Neuronal stem cell (in vitro differentiated cells): ENCODE measurements at regions not wholly inside any gene's neighbourhood (a gene's known extent, or its start where the extent isn't known, plus 50 kb on each side); places are given as distances from the start of the nearest gene placed in this dataset.

Source experiments
- DNase-seq: peaks from one replicate; pipeline ENCODE4 v3.0.0-alpha.2; 2013; ENCODE audit warnings: low spot score
- H2AFZ ChIP-seq: one replicate; pipeline ENCODE4 v1.6.1; 2013; ENCODE audit warnings: mild to moderate bottlenecking, low read length, inconsistent platforms
- H2AK5ac ChIP-seq: 2 replicates; pipeline ENCODE4 v1.6.1; 2013; ENCODE audit warnings: low read depth, mild to moderate bottlenecking, inconsistent platforms, low read length, moderate library complexity, mixed read lengths
- H2BK120ac ChIP-seq: 2 replicates; pipeline ENCODE4 v1.6.1; 2013; ENCODE audit warnings: low read depth, mild to moderate bottlenecking, inconsistent platforms, low read length, moderate library complexity, mixed read lengths
- H2BK12ac ChIP-seq: one replicate; pipeline ENCODE4 v1.6.1; 2013; ENCODE audit warnings: low read length, inconsistent platforms
- H2BK15ac ChIP-seq: 2 replicates; pipeline ENCODE4 v1.6.1; 2013; ENCODE audit warnings: mild to moderate bottlenecking, low read length, inconsistent platforms, mixed read lengths
- H2BK5ac ChIP-seq: one replicate; pipeline ENCODE4 v1.6.1; 2013; ENCODE audit warnings: inconsistent platforms, mild to moderate bottlenecking, low read length, moderate library complexity
- H3K14ac ChIP-seq: one replicate; pipeline ENCODE4 v1.6.1; 2013; ENCODE audit warnings: low read length, inconsistent platforms
- H3K18ac ChIP-seq: 2 replicates; pipeline ENCODE4 v1.6.1; 2013; ENCODE audit warnings: low read length, inconsistent platforms
- H3K23ac ChIP-seq: 2 replicates; pipeline ENCODE4 v1.6.1; 2013; ENCODE audit warnings: low read depth, mild to moderate bottlenecking, mixed read lengths, low read length, inconsistent platforms; ENCODE audit not compliant: poor library complexity
- H3K27ac ChIP-seq: replicated peaks from 3 replicates; pipeline ENCODE4 v1.5.1; 2013; ENCODE audit warnings: low read length, inconsistent platforms
- H3K27me3 ChIP-seq, 3 experiments: 2 replicates each; pipeline ENCODE4 v1.6.1; 2013; ENCODE audit warnings: low read length in 3 of 3, mild to moderate bottlenecking in 2 of 3, inconsistent platforms in 1 of 3, low read depth in 1 of 3, mixed read lengths in 1 of 3, moderate library complexity in 1 of 3; ENCODE audit not compliant: control insufficient read depth in 3 of 3, insufficient read depth in 3 of 3
- H3K36me3 ChIP-seq, 2 donors: replicated peaks in 1 of 2; 2 replicates each; pipeline ENCODE4 v1.6.1; 2013; ENCODE audit warnings: low read length in 2 of 2; ENCODE audit not compliant: control insufficient read depth in 2 of 2, insufficient read depth in 2 of 2
- H3K4ac ChIP-seq: 2 replicates; pipeline ENCODE4 v1.6.1; 2013; ENCODE audit warnings: inconsistent platforms, mild to moderate bottlenecking, low read length, moderate library complexity
- H3K4me1 ChIP-seq, 2 donors: 1 replicate in 1 of 2; 2 replicates in 1 of 2; pipeline ENCODE4 v1.6.1; 2013; ENCODE audit warnings: low read length in 2 of 2, low read depth in 1 of 2; ENCODE audit not compliant: control insufficient read depth in 2 of 2, insufficient read depth in 1 of 2
- H3K4me2 ChIP-seq: one replicate; pipeline ENCODE4 v1.6.1; 2013; ENCODE audit warnings: mild to moderate bottlenecking, low read length, inconsistent platforms; ENCODE audit not compliant: insufficient read depth, poor library complexity, severe bottlenecking
- H3K4me3 ChIP-seq, 2 donors: 2 replicates each; pipeline ENCODE4 v1.5.1; 2013; ENCODE audit warnings: low read length in 2 of 2, mild to moderate bottlenecking in 2 of 2, inconsistent platforms in 1 of 2, moderate library complexity in 1 of 2
- H3K79me1 ChIP-seq: one replicate; pipeline ENCODE4 v1.6.1; 2013; ENCODE audit warnings: low read depth, mild to moderate bottlenecking, inconsistent platforms, low read length, moderate library complexity
- H3K9ac ChIP-seq: one replicate; pipeline ENCODE4 v1.6.1; 2013; ENCODE audit warnings: mild to moderate bottlenecking, low read depth, low read length, inconsistent platforms; ENCODE audit not compliant: poor library complexity
- H3K9me3 ChIP-seq, 2 donors: replicated peaks in 1 of 2; 2 replicates each; pipeline versions ENCODE3 to v1.6.1; 2013; ENCODE audit warnings: low read length in 2 of 2, mild to moderate bottlenecking in 2 of 2, inconsistent platforms in 1 of 2, low read depth in 1 of 2, mixed read lengths in 1 of 2, moderate library complexity in 1 of 2; ENCODE audit not compliant: control insufficient read depth in 2 of 2, insufficient read depth in 1 of 2
- H4K8ac ChIP-seq: one replicate; pipeline ENCODE4 v1.6.1; 2013; ENCODE audit warnings: low read depth, mild to moderate bottlenecking, inconsistent platforms, low read length, moderate library complexity
- H4K91ac ChIP-seq: one replicate; pipeline ENCODE4 v1.6.1; 2013; ENCODE audit warnings: low read length, low read depth, mild to moderate bottlenecking, inconsistent platforms; ENCODE audit not compliant: poor library complexity
- WGBS, 2 donors: extraction: QIAGEN DNeasy Blood & Tissue Kit; methylation state at CpG; one replicate each; pipeline ENCODE4 v1.1.7; 2013; ENCODE audit warnings: missing lambda C conversion rate in 2 of 2, mixed read lengths in 1 of 2; ENCODE audit not compliant: insufficient read length in 2 of 2, insufficient replicate concordance in 1 of 2; ENCODE audit errors: extremely low coverage in 2 of 2; 5-methylcytosine and 5-hydroxymethylcytosine counted together

DNA sequence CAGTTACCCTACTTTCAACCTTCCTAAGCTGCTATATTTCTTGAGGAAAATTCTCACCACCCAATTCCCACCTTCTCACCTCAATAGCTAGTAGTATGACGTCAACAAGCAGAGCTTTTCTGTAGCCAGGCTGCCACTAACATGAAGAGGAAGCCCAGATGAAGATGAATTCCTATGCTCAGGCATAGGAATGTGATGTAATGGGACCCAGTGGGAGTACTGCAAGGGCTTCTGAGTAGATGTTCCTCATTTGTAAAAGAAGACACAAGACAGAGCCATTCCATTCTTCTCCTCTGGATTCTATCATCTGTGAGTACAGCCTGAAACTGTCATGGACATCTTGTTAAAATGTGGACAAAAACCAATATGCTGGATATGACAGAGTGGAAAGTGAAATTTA is 81.6 kb upstream of the KLF3 start:
- Histone ChIP-seq H3K4ac (no peak overlapping the region), H2BK12ac (no peak overlapping the region), H2BK5ac (no peak overlapping the region), H2AFZ (peak overlapping the region; percentile 23), H2BK15ac (no peak overlapping the region), H2AK5ac (no peak overlapping the region), H3K4me3 (no peak overlapping the region), H3K9ac (no peak overlapping the region), H3K27me3 (no peaks in the 10 kb centered on the region), H3K36me3 (no peaks in the 10 kb centered on the region), H3K23ac (no peak overlapping the region), H2BK120ac (no peak overlapping the region), H3K79me1 (no peaks in the 10 kb centered on the region), H3K18ac (no peak overlapping the region), H3K4me2 (no peak overlapping the region), H3K27ac (no peak overlapping the region), H3K9me3 (no peaks in the 10 kb centered on the region), H3K14ac (no peak overlapping the region), H3K4me1 (peaks cover 0 to 9% of the 10 kb centered on the region in 2 donors), H4K91ac (no peak overlapping the region), H4K8ac (no peak overlapping the region)
- WGBS, 2 donors: no CpG with 5 or more reads among the region's 1 CpG
- DNase-seq: no peak

DNA sequence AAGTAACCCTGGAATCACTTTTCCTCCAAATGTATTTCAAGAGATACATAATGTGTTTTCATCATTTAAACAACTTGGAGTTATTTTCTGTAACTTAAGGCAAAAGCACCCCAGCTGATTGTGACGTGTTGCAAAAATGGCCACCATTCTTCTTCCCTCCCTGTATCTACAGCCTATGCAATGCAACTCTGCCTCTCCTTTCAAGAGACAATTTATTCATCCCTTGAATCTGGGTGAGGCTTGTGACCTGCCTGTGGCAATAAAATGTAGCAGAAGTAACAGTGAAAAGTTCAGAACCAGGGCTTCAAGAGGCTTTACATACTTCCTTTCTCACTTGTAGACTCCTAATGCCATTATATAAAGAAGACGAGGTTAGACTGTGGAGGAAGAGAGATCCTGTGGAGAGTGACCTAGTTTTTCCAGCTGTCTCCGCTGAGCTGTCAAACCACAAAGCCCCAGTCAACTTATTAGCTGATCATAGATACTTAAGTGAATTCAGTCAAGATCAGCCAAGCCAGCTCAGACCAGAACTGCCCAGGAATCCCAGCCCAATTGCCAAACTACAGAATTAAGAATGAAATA is 81.0 kb upstream of the KLF3 start:
- no peak overlapping the region for H2BK120ac ChIP-seq
- no peaks in the 10 kb centered on the region for H3K36me3 ChIP-seq
- no peaks in the 10 kb centered on the region for H3K9me3 ChIP-seq
- no peak overlapping the region for H2BK15ac ChIP-seq
- H3K4ac ChIP-seq: no peak overlapping the region
- peaks cover 0 to 9% of the 10 kb centered on the region in 2 donors for H3K4me1 ChIP-seq
- H3K9ac ChIP-seq: no peak overlapping the region
- H4K91ac ChIP-seq: no peak overlapping the region
- H3K4me2 ChIP-seq: no peak overlapping the region
- no peaks in the 10 kb centered on the region for H3K79me1 ChIP-seq
- no peak for DNase-seq
- no peak overlapping the region for H3K27ac ChIP-seq
- H3K14ac ChIP-seq: no peak overlapping the region
- H2AFZ ChIP-seq: peak overlapping the region; percentile 23
- no peak overlapping the region for H3K4me3 ChIP-seq
- H4K8ac ChIP-seq: no peak overlapping the region
- no peak overlapping the region for H2BK12ac ChIP-seq
- no peaks in the 10 kb centered on the region for H3K27me3 ChIP-seq
- H3K18ac ChIP-seq: no peak overlapping the region
- no peak overlapping the region for H2AK5ac ChIP-seq
- no peak overlapping the region for H3K23ac ChIP-seq
- no peak overlapping the region for H2BK5ac ChIP-seq
- no CpG with 5 or more reads among the region's 3 CpGs for WGBS, 2 donors

DNA sequence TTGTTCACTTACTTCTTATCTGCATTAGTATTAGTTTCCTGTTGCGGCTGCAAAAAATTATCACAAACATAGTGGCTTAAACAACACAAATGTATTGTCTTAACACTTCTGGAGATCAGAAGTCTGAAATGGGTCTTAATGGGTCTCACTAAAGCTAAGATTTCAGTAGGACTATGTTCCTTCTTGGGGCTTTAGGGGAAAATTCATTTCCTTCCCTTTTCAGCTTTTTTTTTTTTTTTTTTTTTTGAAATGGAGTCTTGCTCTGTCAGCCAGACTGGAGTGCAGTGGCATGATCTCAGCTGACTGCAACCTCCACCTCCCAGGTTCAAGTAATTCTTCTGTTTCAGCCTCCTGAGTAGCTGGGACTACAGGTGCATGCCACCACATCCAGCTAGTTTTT is 78.1 kb upstream of the KLF3 start:
- Histone ChIP-seq H4K91ac (no peak overlapping the region), H3K4me3 (no peak overlapping the region), H3K27ac (no peak overlapping the region), H3K4ac (no peak overlapping the region), H2BK5ac (no peak overlapping the region), H3K14ac (no peak overlapping the region), H3K9me3 (no peaks in the 10 kb centered on the region), H3K9ac (no peak overlapping the region), H2BK15ac (no peak overlapping the region), H3K4me2 (no peak overlapping the region), H3K36me3 (no peaks in the 10 kb centered on the region), H3K18ac (no peak overlapping the region), H3K4me1 (peaks cover 0 to 9% of the 10 kb centered on the region in 2 donors), H2BK120ac (no peak overlapping the region), H3K27me3 (no peaks in the 10 kb centered on the region), H2AFZ (no peak overlapping the region), H4K8ac (no peak overlapping the region), H2AK5ac (no peak overlapping the region), H3K23ac (no peak overlapping the region), H2BK12ac (no peak overlapping the region), H3K79me1 (no peaks in the 10 kb centered on the region)
- WGBS, 2 donors: no CpG with 5 or more reads among the region's 1 CpG
- no peak for DNase-seq

DNA sequence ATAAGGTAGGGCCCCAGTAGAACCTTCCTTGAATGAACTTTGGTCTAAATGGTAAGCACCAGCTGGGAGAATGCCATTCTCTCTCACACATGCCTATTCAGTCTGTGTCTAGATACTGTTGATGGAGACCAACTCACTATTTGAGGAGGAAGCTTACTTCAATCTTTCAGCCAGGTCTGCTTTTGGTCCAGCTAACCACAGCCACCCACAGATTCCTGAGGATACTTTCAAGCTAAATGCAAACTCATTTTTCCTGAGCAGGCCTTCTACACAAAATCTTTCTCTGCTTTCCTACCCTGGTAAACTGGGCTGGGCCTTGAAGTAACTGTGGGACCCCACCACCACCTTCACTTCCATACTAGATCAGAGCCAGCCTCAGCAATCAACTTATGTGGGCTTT is 76.9 kb upstream of the KLF3 start:
- Histone ChIP-seq H3K9me3 (no peaks in the 10 kb centered on the region), H3K36me3 (no peaks in the 10 kb centered on the region), H3K4me3 (no peak overlapping the region)

More for the DNA sequence above, 76.9 kb upstream of the KLF3 start:
- no peak overlapping the region for H3K27ac ChIP-seq
- H3K4me1 ChIP-seq: peaks cover 0 to 6% of the 10 kb centered on the region in 2 donors
- no peak overlapping the region for H3K14ac ChIP-seq
- H2BK120ac ChIP-seq: no peak overlapping the region
- H3K4ac ChIP-seq: no peak overlapping the region
- no peak overlapping the region for H2AK5ac ChIP-seq
- H2BK12ac ChIP-seq: no peak overlapping the region
- no peak overlapping the region for H4K8ac ChIP-seq
- H3K9ac ChIP-seq: no peak overlapping the region
- H2BK15ac ChIP-seq: no peak overlapping the region
- no peak overlapping the region for H3K23ac ChIP-seq
- H3K18ac ChIP-seq: no peak overlapping the region
- H2AFZ ChIP-seq: no peak overlapping the region
- H4K91ac ChIP-seq: no peak overlapping the region
- no peak overlapping the region for H2BK5ac ChIP-seq
- DNase-seq: no peak
- H3K27me3 ChIP-seq: no peaks in the 10 kb centered on the region
- no peaks in the 10 kb centered on the region for H3K79me1 ChIP-seq
- no peak overlapping the region for H3K4me2 ChIP-seq
